GM21390 (cell line): ENCODE measurements at regions not wholly inside any gene's neighbourhood (a gene's known extent, or its start where the extent isn't known, plus 50 kb on each side); places are given as distances from the start of the nearest gene placed in this dataset.
A peak's percentile ranks its signal among the peaks of the same experiment; 100 is the strongest.

ENCODE experiments used
- ATAC-seq: cut with Tn5 transposase; IDR thresholded peaks from one replicate; pipeline ENCODE4 v1.9.1; 2021; ENCODE audit not compliant: unreplicated experiment

DNA sequence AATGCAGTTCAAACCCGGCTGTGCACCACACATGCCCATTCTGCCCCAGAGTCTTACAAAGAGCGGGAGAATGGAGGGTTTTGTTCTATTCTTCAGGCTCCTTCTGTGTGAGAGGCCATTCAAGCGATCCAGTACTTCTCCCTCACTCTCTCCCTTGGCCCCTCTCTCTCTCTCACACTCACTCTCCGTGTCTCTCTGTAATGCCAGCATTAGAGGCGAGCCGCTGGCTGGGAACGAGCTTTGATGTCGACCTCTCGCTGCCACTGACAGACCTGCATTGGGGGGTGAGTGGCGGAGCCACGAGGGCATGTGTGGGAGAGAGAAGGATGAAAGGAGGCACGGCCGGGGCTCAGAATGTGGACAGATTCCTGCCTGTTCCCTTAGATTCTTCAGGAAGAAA, 231.7 kb upstream of the ARRDC4 start:
- ATAC-seq, result no peak

GRCh38 chr15:97729270-97729669, 231.2 kb upstream of the ARRDC4 start:
- no peak for ATAC-seq

DNA sequence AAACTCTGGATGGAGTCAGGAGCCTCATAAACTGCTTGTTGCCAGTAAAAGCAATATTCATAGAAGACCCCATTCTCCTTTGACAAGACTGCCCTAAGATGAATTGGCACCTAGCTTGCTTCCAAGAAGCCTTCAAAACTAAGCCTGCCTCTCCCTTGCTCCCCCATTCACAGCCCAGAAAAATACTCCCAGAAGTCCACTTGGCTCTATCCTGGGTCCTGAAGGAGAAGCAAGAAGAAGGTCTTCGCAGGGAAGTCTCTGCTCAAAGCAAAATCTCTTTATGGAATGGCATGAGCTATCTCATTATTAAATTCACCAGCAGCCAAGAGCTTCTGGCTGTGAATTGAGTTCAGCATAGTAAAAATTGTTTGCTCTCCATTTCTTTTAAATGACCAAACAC, 230.2 kb upstream of the ARRDC4 start:
- ATAC-seq, result no peak

- no peak for ATAC-seq
Measured at GRCh38 chr15:97731859-97732258, 228.6 kb upstream of the ARRDC4 start.

DNA sequence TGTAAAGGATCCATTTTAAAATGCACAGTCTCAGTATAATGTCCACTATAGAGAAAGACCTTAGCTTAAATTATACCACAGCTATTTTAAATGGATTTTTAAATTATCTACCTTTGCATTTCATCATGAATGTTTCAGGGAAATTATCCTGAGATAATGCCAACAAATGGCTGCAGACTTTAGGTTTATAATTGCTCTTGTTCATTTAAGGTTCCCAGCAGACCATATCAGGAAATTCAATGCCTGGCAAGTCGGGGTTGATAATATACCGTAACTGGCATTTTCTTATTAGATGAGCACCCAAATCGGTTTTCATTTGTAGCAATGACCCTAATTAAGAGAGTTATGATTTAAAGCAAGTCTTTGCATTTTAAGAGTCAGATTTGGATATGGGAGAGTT, 227.1 kb upstream of the ARRDC4 start:
- no peak for ATAC-seq

- ATAC-seq, result no peak
Measured at GRCh38 chr15:97736748-97737147, 223.8 kb upstream of the ARRDC4 start.

DNA sequence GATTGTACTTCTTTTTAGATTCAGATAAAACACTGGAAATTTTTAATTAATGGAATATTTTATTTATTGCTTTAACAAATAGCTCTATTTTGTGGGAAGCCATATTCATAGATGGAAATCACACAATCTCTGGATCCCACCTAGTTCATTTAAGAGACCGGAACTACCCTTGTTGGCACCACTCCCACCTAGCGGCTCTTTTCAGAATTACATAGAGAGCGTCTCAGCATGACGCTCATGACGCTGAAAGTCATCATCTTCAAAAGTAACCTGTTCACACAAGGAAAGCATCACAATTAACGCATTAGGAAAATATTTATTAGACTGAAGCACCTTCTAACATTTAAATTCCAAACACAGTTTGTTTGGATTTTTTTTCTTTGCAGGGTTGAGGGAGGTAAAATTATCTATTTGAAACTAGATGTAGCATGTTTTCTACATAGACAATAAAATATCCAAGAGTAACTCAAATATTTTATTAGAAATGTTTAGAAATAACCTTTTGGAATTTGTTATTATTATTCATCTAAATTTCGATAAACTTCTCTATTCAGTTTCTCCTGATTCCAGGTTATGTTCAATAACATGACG, 214.9 kb upstream of the ARRDC4 start:
- peak; percentile 95 for ATAC-seq

DNA sequence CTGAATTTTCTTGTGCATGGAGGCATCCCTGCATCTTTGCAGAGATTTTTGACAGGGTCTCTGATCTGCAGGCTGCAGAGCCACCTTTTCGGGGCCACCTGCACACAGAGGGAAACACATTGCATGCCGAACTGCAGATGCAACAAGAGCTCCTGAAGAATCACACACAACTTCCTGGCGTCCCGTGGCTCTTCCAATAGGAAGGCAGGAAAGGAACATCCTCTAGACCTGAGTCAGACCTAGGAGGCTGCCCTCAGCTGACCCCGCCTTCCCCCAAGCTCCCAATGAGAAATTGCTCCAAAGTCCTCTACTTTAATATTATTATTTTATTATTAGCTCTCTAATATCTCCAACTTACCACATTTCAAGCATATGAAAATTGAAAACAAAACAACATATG, 213.2 kb upstream of the ARRDC4 start:
- no peak for ATAC-seq

DNA sequence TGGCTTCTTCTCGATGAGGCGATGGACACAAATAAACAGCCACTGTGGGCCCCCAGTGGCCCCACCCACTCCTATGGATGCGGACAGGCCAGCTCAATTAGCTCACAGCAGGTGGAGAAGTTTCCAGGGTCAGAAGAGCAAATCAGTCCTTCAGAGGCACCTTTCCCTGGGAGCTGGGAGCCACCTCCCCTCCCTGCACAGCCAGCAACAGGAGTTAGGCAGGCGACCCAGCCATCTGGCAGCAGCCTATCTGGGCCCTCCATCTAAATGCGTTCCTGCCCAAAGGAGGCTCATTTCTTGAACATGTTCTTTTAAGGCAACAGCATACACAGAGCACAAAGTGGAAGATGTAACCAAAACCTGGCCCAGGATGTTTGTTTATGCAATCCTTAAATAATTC, 211.9 kb upstream of the ARRDC4 start:
- ATAC-seq, result no peak

DNA sequence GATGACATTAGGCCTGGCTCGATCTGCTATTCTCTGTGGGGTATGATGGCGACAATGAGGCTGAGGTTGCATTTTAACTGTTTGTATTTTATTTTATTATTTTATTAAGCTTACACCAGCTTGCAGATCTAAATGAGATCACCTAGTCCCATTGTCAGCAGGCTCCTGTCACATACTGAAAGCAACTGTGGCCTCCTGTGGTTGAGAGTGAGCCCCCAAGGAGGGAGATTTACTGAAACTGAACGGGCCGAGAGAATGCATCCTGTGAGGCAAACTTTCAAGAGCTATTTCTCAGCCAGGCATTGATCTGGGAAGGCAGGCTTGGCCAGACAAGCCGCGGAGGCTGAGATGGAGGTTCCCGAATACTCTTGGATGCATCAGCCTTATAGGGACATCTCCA, 210.4 kb upstream of the ARRDC4 start:
- ATAC-seq, result no peak

DNA sequence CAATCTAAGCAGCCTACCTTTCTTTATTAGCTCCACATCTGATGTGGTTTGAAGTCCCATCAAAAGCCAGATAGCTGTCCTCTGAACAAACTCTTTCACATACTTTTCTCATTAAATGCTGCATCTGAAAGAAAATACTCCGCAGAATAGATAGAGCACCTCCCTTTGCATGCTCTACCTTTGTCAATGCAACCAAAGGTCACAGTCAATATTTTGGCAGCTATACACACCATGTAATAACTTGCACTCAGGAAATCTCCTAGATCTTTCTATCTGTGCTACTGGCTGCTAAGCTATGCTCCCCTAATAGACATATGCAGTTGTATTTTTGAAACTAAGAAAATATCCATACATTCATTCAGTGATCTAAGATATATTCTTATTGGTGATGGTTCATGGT, 204.8 kb upstream of the ARRDC4 start:
- no peak for ATAC-seq

- ATAC-seq, result no peak
Measured at GRCh38 chr15:97759363-97759762, 201.1 kb upstream of the ARRDC4 start.

DNA sequence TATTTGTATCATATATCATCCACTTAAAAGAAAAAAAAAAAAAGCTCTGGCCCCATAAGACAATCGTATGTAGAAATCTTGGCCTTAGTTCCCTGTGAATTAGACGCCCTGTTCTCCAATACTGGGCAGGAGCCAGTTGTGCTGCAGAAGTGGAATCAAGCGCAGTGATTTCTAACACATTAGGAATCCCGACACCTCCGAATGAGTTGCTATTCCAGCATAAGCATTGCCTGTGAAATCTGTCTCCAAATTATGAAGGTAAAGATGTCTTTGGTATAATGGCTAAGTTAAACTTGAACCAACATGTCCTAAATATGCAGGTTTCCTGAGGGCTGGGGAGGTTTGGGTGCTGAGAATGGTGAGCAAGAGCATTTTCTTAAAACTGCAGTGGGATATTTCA, 199.4 kb upstream of the ARRDC4 start:
- no peak for ATAC-seq

DNA sequence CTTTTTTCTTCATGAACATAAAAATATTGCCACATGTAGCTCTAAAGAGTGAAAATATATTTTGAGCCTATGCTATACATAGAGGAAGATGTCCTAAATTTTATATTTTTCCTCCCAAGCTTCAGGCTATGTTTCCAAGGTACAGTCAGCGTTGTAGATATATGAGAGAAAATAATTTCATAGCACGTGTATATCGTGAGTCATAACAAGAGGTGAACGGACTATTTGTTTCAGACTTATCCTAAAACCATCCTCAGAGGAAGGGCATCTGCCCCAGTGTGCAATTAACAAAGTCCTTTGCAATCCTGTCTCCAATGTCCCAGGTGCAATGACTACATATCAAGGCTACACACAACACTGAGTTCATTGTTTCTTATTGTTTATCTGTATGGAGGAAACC, 177.3 kb upstream of the ARRDC4 start:
- ATAC-seq, result no peak

- ATAC-seq, result no peak
Measured at GRCh38 chr15:97786741-97787140, 173.8 kb upstream of the ARRDC4 start.

DNA sequence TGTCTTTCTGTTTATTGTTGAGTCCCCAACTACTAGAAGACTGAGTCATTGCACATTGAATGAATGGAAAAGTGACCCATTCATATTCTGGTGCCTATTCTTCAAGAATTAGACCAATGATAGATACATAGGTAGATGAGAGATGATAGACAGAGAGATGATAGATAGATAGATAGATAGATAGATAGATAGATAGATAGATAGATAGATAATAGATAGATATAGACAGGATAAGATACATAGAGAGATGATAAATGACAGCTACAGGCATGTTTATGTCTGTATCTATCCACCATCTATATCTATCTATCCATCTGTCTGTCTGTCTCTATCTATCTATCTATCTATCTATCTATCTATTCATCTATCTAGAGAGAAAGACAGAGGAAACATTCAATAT, 170.3 kb upstream of the ARRDC4 start:
- no peak for ATAC-seq

- ATAC-seq, result no peak
Measured at GRCh38 chr15:97791824-97792792, 168.4 kb upstream of the ARRDC4 start.

DNA sequence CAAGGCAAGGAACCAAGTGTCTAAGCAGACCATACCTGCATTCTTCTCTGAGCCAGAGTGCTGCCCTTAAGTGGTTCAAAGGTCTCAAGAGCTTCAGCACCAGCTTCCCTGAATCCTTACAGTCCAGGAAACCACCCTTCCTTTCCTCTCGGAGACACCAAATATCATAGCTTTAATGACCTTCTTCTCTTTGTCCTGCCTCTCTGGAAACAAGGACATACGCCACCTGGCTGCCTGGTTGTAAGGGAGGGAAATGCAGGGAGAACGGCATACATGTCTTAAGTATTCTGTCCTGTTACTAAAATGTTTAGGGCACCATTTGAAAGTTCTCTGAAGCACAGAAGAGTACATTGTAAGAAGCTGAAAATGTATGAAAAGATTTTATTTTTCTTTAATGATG, 155.6 kb upstream of the ARRDC4 start:
- ATAC-seq, result no peak

DNA sequence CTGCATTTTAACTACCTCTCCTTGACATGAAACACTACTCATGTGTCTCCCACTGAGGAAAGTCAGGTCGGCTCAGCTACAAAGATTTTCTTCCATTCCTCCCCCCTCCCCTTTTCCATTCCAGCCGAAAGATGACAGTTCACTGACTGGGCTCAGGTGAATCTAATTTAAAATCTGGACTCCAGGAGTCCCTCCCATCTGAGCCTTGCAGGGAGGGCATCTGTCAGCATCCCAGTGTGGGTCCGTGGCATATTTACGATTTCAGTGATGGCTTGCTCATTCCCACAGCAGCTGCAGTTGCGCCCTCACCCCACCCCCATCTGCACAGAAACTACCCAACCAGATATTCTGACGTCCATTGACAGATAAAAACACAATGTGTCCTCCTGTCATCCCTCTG, 153.7 kb upstream of the ARRDC4 start:
- ATAC-seq, result no peak

DNA sequence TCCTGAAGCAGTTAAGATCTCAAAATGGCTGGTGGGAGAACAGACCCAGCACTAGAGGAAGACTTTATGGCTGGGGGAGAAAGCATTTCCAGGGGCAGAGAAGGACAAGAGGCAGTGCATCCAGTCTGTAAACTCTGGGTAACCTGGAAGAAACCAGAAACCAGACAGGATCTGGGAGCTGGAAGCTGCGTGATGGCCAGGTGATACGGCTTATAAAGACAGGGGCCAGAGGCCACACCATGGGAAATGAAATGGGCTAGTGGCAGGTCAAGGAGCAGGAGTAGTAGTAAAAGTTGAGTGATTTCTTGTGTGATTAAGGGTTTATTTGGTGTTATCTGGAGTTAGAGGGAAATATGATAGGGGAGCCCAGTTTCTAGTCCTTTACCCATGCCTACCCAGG, 144.7 kb upstream of the ARRDC4 start:
- ATAC-seq, result no peak

DNA sequence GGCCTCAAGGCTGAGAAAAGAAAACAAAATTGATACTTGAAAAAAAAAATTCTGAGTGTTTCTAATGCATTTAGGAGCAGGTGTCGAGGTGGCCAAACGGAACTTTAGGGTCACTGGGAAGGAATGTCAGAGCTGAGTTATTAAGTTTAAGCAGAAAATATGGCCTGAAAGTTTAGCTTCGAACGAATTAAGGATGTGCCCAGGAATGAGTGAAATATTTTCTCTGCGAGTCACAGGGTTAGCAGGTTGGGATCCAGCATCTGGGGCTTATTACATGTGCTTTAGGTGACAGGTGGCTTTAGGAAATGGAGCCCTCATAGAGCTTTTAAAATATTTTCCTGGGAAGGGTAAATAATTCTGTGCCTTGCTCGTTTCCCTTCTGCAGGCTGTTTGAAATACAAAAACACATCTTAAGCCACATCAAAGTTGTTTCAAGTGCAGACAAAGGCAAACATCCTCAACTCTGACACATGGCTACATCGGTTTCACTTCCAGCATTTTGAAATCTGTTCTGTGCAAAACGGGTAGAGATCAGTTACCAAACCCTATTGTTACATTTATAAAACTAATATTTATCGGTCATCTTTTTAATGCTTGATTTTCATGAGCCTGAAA, 143.1 kb upstream of the ARRDC4 start:
- ATAC-seq, result no peak

DNA sequence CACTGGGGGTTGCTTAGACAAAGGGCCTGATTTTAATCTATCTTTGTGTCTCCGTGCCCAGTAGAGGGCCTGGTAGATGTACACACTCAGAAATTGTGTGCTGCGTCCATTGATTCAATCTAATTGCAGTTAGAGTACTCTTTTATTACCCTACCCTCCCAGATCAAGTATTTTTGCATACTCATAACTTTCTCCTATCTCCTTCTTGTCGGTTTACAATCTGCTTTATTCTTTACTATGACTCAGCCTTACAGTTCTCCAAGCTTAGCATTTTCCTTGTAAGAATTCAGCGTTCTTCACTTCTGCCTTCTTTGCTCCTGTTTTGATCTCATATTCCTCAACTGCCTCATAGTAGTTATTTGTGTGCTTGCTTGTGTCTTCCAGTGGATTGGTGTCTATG, 124.5 kb upstream of the ARRDC4 start:
- no peak for ATAC-seq
